Bronchial epithelial cell (primary cell): ENCODE measurements at regions not wholly inside any gene's neighbourhood (a gene's known extent, or its start where the extent isn't known, plus 50 kb on each side); places are given as distances from the start of the nearest gene placed in this dataset.

ENCODE experiments used
- DNase-seq: peaks from one replicate; pipeline ENCODE4 v3.0.0-alpha.2; 2010; ENCODE audit warnings: low read depth
- FAIRE-seq: peaks from 2 replicates; lab custom pipeline; 2011; peaks lifted over from hg19 to GRCh38; lab: Jason Lieb, UNC
- H3K27me3 ChIP-seq: 2 replicates; pipeline ENCODE4 v1.5.1; 2011; ENCODE audit warnings: low read length; ENCODE audit not compliant: control insufficient read depth, insufficient read depth
- H3K36me3 ChIP-seq: 2 replicates; pipeline ENCODE4 v1.5.1; 2011; ENCODE audit warnings: low read length; ENCODE audit not compliant: control insufficient read depth, insufficient read depth
- H3K4me3 ChIP-seq: 2 replicates; pipeline ENCODE4 v1.5.1; 2011; ENCODE audit warnings: mild to moderate bottlenecking, low read depth, low read length, control low read depth
- CTCF ChIP-seq: IDR thresholded peaks from 2 replicates; pipeline ENCODE4 v1.5.1; 2011; ENCODE audit warnings: mild to moderate bottlenecking, moderate library complexity, low read length, control low read depth, inconsistent platforms; ENCODE audit not compliant: insufficient read depth, severe bottlenecking

- no peak overlapping the region for H3K4me3 ChIP-seq
- H3K36me3 ChIP-seq: no peaks in the 10 kb centered on the region
- no peak for TF ChIP-seq CTCF
- FAIRE-seq (no peak), DNase-seq (no peak)
- H3K27me3 ChIP-seq: no peaks in the 10 kb centered on the region
These were observed 1583.2 kb downstream of the SUCLG1 start for GRCh38 chr2:82875858-82876257.

DNA sequence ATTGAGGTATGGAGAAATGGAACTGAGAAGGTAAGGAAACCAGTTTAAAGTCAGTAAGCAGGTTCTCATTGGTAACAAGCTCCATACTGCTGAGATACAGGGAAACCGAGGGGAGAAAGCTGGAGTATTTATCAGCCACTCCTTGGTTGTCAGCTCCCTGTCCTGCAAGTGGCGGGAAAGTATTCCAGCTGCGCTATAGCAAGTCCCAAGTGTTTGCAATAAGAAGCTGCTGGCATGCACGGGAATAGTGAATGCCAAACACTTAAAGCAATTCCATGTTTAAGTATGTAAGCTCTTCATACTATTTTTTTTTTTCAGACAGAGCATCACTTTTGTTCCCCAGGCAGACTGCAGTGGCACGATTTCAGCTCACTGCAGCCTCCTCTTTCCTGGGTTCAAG is 1601.1 kb downstream of the SUCLG1 start:
- H3K36me3 ChIP-seq: no peaks in the 10 kb centered on the region
- no peak for TF ChIP-seq CTCF
- no peaks in the 10 kb centered on the region for H3K27me3 ChIP-seq
- DNase-seq (no peak), FAIRE-seq (no peak)
- H3K4me3 ChIP-seq: no peak overlapping the region

GRCh38 chr2:82853299-82853698 is 1605.8 kb downstream of the SUCLG1 start:
- Histone ChIP-seq H3K27me3 (no peaks in the 10 kb centered on the region), H3K4me3 (no peak overlapping the region), H3K36me3 (no peaks in the 10 kb centered on the region)
- DNase-seq: no peak
- no peak for TF ChIP-seq CTCF
- no peak for FAIRE-seq

GRCh38 chr2:82852787-82853186 is 1606.3 kb downstream of the SUCLG1 start:
- FAIRE-seq: no peak
- DNase-seq: no peak
- TF ChIP-seq CTCF: no peak
- Histone ChIP-seq H3K27me3 (no peaks in the 10 kb centered on the region), H3K4me3 (no peak overlapping the region), H3K36me3 (no peaks in the 10 kb centered on the region)

DNA sequence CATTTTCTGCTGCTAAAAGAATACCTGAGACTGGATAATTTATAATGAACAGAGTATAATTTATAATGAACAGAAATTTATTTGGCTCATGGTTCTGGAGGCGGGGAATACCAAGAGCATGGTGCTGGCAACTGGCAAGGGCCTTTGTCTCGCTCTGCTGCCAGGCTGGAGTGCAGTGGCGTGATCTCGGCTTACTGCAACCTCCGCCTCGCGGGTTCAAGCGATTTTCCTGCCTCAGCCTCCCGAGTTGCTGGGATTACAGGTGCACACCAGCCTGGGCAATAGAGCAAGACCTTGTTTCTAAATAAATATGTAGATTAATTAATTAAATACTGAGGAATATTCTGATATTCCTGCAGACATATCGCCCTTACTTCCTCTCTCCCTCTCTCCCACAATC is 1610.8 kb downstream of the SUCLG1 start:
- Histone ChIP-seq H3K36me3 (no peaks in the 10 kb centered on the region), H3K27me3 (no peaks in the 10 kb centered on the region), H3K4me3 (no peak overlapping the region)
- no peak for TF ChIP-seq CTCF
- FAIRE-seq (no peak), DNase-seq (no peak)

DNA sequence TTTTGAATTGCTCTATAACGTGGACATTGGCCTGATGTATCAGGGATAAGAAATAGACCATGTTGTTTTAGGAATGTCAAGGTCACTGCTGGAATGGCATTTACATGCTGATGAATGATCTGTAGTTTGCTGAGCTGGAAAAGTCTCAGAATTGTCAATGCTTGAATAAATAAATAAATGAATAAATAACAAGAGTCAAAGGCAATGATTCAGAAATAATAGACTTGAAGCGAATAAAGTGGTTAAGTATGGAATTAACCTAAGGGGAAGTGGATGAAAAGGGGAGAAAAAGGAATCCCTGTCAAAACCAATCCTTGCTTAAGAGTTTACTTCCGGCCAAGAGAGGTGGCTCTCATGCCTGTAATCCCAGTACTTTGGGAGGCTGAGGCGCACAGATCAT is 1620.0 kb downstream of the SUCLG1 start:
- no peaks in the 10 kb centered on the region for H3K36me3 ChIP-seq
- no peak overlapping the region for H3K4me3 ChIP-seq
- no peaks in the 10 kb centered on the region for H3K27me3 ChIP-seq
- DNase-seq (no peak), FAIRE-seq (no peak)
- TF ChIP-seq CTCF: no peak
